Stomach (tissue), 8 donors: ENCODE measurements at regions not wholly inside any gene's neighbourhood (a gene's known extent, or its start where the extent isn't known, plus 50 kb on each side); places are given as distances from the start of the nearest gene placed in this dataset.

Source experiments
- DNase-seq, 2 donors: peaks; one replicate each; pipeline versions ENCODE4 v3.0.0 to v3.0.0-alpha.2; 2013 to 2019
- H3K27ac ChIP-seq, 5 donors: fragments of 200-600 bp in 4 of 5; sonication (generic) in 4 of 5; one replicate each; pipeline ENCODE4 v1.5.1; 2013 to 2019; ENCODE audit warnings: mild to moderate bottlenecking in 1 of 5, moderate library complexity in 1 of 5
- H3K27me3 ChIP-seq, 3 donors: fragments of 200-600 bp; sonication (generic); one replicate each; pipeline ENCODE4 v1.5.1; 2017 to 2019; ENCODE audit warnings: mixed run types in 1 of 3
- H3K36me3 ChIP-seq, 4 donors: fragments of 200-600 bp; sonication (generic); 1 replicate in 3 of 4; 2 replicates in 1 of 4; pipeline ENCODE4 v1.5.1; 2016 to 2019
- H3K4me1 ChIP-seq, 4 donors: fragments of 200-600 bp; sonication (generic); one replicate each; pipeline ENCODE4 v1.5.1; 2016 to 2019
- H3K4me3 ChIP-seq, 4 donors: fragments of 200-600 bp; sonication (generic) in 3 of 4; one replicate each; pipeline ENCODE4 v1.5.1; 2016 to 2019; ENCODE audit warnings: mild to moderate bottlenecking in 1 of 4
- H3K9me3 ChIP-seq, 4 donors: fragments of 200-600 bp; sonication (generic); one replicate each; pipeline ENCODE4 v1.5.1; 2016 to 2019
- CTCF ChIP-seq, 7 experiments: fragments of 450-650 bp in 4 of 7; fragments of 200-600 bp in 3 of 7; sonication (generic) in 3 of 7; IDR thresholded peaks; one replicate each; pipeline ENCODE4 v1.5.1; 2016 to 2019; ENCODE audit warnings: antibody characterized with exemption in 7 of 7, control low read depth in 2 of 7, mild to moderate bottlenecking in 1 of 7
- EP300 ChIP-seq: sonication (generic); formaldehyde crosslinking; IDR thresholded peaks from one replicate; pipeline ENCODE4 v1.6.1; 2017; ENCODE audit warnings: antibody characterized with exemption
- POLR2A ChIP-seq, 4 donors: fragments of 450-650 bp; IDR thresholded peaks; one replicate each; pipeline ENCODE4 v1.6.1; 2016; ENCODE audit warnings: antibody characterized with exemption in 4 of 4, control low read depth in 2 of 4, mild to moderate bottlenecking in 1 of 4, moderate library complexity in 1 of 4
- POLR2AphosphoS5 ChIP-seq, 3 donors: sonication (generic); formaldehyde crosslinking; IDR thresholded peaks; one replicate each; pipeline ENCODE4 v1.6.1; 2016; ENCODE audit warnings: antibody characterized with exemption in 3 of 3
- WGBS, 5 donors: extraction: QIAGEN DNeasy Blood & Tissue Kit in 3 of 5; methylation state at CpG; one replicate each; pipeline versions ENCODE4 v1.1.5 to v1.1.7; 2013 to 2018; 5-methylcytosine and 5-hydroxymethylcytosine counted together
- intact Hi-C: fragments of 100-400 bp; cut with DNase I; formaldehyde crosslinking; loops from one replicate; pipeline ENCODE4 v1.15.1; 2023; ENCODE audit warnings: low total_unique reads
- donor health status: healthy with polysubstance abuse.
- donor health status: Bipolar disorder and iron deficiency.
- donor health status: healthy.

GRCh38 chr3:10688126-10688525 lies 127.9 kb upstream of the SLC6A11 start:
- no peaks in the 10 kb centered on the region for H3K4me1 ChIP-seq
- no peak overlapping the region for H3K27ac ChIP-seq
- no peak overlapping the region for H3K4me3 ChIP-seq
- 49 to 86% (median 52%) methylated on average over 1 of the region's 1 CpG for WGBS, 5 donors
- H3K36me3 ChIP-seq = no peaks in the 10 kb centered on the region
- H3K27me3 ChIP-seq = peaks cover 0 to 21% (median 0%) of the 10 kb centered on the region in 3 donors
- no peaks in the 10 kb centered on the region for H3K9me3 ChIP-seq
- intact Hi-C loops = no loop called here
- no peak for TF ChIP-seq EP300
- no peak for TF ChIP-seq POLR2AphosphoS5 (IDR thresholded peaks at IDR 0.05)
- no peak for TF ChIP-seq POLR2A (IDR thresholded peaks at IDR 0.05)
- no peak for TF ChIP-seq CTCF (IDR thresholded peaks at IDR 0.05)
- DNase-seq = no peak

GRCh38 chr3:10688548-10689172 lies 127.4 kb upstream of the SLC6A11 start:
- peaks cover 0 to 21% (median 0%) of the 10 kb centered on the region in 3 donors for H3K27me3 ChIP-seq

GRCh38 chr3:10692039-10692622 lies 123.9 kb upstream of the SLC6A11 start:
- H3K27ac ChIP-seq = no peak overlapping the region
- H3K4me1 ChIP-seq = no peaks in the 10 kb centered on the region
- H3K4me3 ChIP-seq = no peak overlapping the region
- H3K27me3 ChIP-seq = peaks cover 0 to 16% (median 0%) of the 10 kb centered on the region in 3 donors
- DNase-seq = no peak
- WGBS, 5 donors = 33 to 66% (median 56%) methylated on average over 11 of the region's 11 CpGs
- no peaks in the 10 kb centered on the region for H3K9me3 ChIP-seq
- H3K36me3 ChIP-seq = no peaks in the 10 kb centered on the region
- intact Hi-C loops = no loop called here
- TF ChIP-seq POLR2AphosphoS5 (IDR thresholded peaks at IDR 0.05) = no peak
- TF ChIP-seq EP300 = no peak
- TF ChIP-seq POLR2A (IDR thresholded peaks at IDR 0.05) = no peak
- no peak for TF ChIP-seq CTCF (IDR thresholded peaks at IDR 0.05)

More at GRCh38 chr3:10688548-10689172, 127.4 kb upstream of the SLC6A11 start:
- Histone ChIP-seq H3K4me1 (no peaks in the 10 kb centered on the region), H3K4me3 (no peak overlapping the region), H3K27ac (no peak overlapping the region), H3K36me3 (no peaks in the 10 kb centered on the region), H3K9me3 (no peaks in the 10 kb centered on the region)
- TF ChIP-seq POLR2AphosphoS5 (IDR thresholded peaks at IDR 0.05) (no peak), CTCF (IDR thresholded peaks at IDR 0.05) (no peak), EP300 (no peak), POLR2A (IDR thresholded peaks at IDR 0.05) (no peak)
- WGBS, 5 donors = 79 to 89% (median 85%) methylated on average over 7 to 8 of the region's 8 CpGs
- no peak for DNase-seq
- intact Hi-C loops = no loop called here

- 52 to 68% (median 62%) methylated on average over 4 of the region's 4 CpGs for WGBS, 5 donors
- no peaks in the 10 kb centered on the region for H3K4me1 ChIP-seq
- no peak for TF ChIP-seq CTCF (IDR thresholded peaks at IDR 0.05)
- TF ChIP-seq POLR2A (IDR thresholded peaks at IDR 0.05) = no peak
- no peak for TF ChIP-seq EP300
- TF ChIP-seq POLR2AphosphoS5 (IDR thresholded peaks at IDR 0.05) = no peak
- H3K4me3 ChIP-seq = no peak overlapping the region
- no peak for DNase-seq
- intact Hi-C loops = no loop called here
- H3K27me3 ChIP-seq = peaks cover 0 to 18% (median 0%) of the 10 kb centered on the region in 3 donors
- H3K36me3 ChIP-seq = no peaks in the 10 kb centered on the region
- H3K9me3 ChIP-seq = no peaks in the 10 kb centered on the region
- no peak overlapping the region for H3K27ac ChIP-seq
Measured at GRCh38 chr3:10693457-10693856, 122.6 kb upstream of the SLC6A11 start.
